MCF 10A (cell line): ENCODE measurements at regions not wholly inside any gene's neighbourhood (a gene's known extent, or its start where the extent isn't known, plus 50 kb on each side); places are given as distances from the start of the nearest gene placed in this dataset.
A peak's percentile ranks its signal among the peaks of the same experiment; 100 is the strongest.

ENCODE experiments used
- BruUV-seq: library from RNA; stranded (reverse); fragments of 400-500 nt; replicated peaks from 2 replicates; lab custom pipeline; 2021; lab: Mats Ljungman, UMichigan
- CTCF ChIA-PET: fragments of 300-600 bp; sonication (Branson Sonifier 250); formaldehyde crosslinking; extraction: SDS; loops from one replicate; lab custom pipeline; 2021; ENCODE audit warnings: antibody characterized with exemption, inconsistent platforms; lab: Yijun Ruan, JAX
- POLR2A ChIA-PET: fragments of 300-600, 350-650 bp; sonication (Branson Sonifier 250); formaldehyde crosslinking; extraction: SDS; loops from one replicate; lab custom pipeline; 2020; ENCODE audit warnings: antibody characterized with exemption, inconsistent platforms; lab: Yijun Ruan, JAX
- DNase-seq: peaks from one replicate; pipeline ENCODE4 v3.0.0-alpha.2; 2018; ENCODE audit not compliant: unreplicated experiment
- H3K27ac Mint-ChIP-seq: one replicate; pipeline ENCODE4 v1.8.0; 2022; ENCODE audit warnings: mild to moderate bottlenecking, low read depth, mixed read lengths; ENCODE audit not compliant: unreplicated experiment
- H3K27me3 Mint-ChIP-seq: one replicate; pipeline ENCODE4 v1.8.0; 2022; ENCODE audit warnings: mixed read lengths; ENCODE audit not compliant: insufficient read depth, unreplicated experiment
- H3K36me3 Mint-ChIP-seq: one replicate; pipeline ENCODE4 v1.8.0; 2022; ENCODE audit warnings: mild to moderate bottlenecking, moderate library complexity, mixed read lengths; ENCODE audit not compliant: insufficient read depth, unreplicated experiment
- H3K4me1 Mint-ChIP-seq: one replicate; pipeline ENCODE4 v1.8.0; 2022; ENCODE audit warnings: mixed read lengths; ENCODE audit not compliant: insufficient read depth, unreplicated experiment
- H3K4me3 Mint-ChIP-seq: one replicate; pipeline ENCODE4 v1.8.0; 2022; ENCODE audit warnings: mild to moderate bottlenecking, moderate library complexity, mixed read lengths; ENCODE audit not compliant: unreplicated experiment
- H3K9me3 Mint-ChIP-seq: one replicate; pipeline ENCODE4 v1.8.0; 2022; ENCODE audit warnings: mixed read lengths; ENCODE audit not compliant: unreplicated experiment
- intact Hi-C: fragments of 100-400 bp; cut with micrococcal nuclease; formaldehyde crosslinking; loops from 2 replicates; pipeline ENCODE4 v1.14.1; 2022
- TF ChIP-seq, protein P1 (sequence below): fragments of 200-600 bp; IDR thresholded peaks from one replicate; pipeline ENCODE4 v1.8.0; 2022; ENCODE audit warnings: antibody characterized with exemption, mild to moderate bottlenecking; ENCODE audit not compliant: unreplicated experiment

- TF ChIP-seq, protein P1, sequence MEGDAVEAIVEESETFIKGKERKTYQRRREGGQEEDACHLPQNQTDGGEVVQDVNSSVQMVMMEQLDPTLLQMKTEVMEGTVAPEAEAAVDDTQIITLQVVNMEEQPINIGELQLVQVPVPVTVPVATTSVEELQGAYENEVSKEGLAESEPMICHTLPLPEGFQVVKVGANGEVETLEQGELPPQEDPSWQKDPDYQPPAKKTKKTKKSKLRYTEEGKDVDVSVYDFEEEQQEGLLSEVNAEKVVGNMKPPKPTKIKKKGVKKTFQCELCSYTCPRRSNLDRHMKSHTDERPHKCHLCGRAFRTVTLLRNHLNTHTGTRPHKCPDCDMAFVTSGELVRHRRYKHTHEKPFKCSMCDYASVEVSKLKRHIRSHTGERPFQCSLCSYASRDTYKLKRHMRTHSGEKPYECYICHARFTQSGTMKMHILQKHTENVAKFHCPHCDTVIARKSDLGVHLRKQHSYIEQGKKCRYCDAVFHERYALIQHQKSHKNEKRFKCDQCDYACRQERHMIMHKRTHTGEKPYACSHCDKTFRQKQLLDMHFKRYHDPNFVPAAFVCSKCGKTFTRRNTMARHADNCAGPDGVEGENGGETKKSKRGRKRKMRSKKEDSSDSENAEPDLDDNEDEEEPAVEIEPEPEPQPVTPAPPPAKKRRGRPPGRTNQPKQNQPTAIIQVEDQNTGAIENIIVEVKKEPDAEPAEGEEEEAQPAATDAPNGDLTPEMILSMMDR = no peak
- Mint-ChIP-seq H3K4me1 (peaks cover 34% of the 10 kb centered on the region), H3K27ac (no peak overlapping the region), H3K27me3 (no peaks in the 10 kb centered on the region), H3K4me3 (no peak overlapping the region), H3K9me3 (no peaks in the 10 kb centered on the region), H3K36me3 (no peaks in the 10 kb centered on the region)
- POLR2A ChIA-PET = interaction anchor here (0.6 to 1.5 kb wide), 3 partner anchors 9 to 173 kb away, joined by 3 read pairs; no protein-coding TSS in a partner anchor
- intact Hi-C loops = no loop called here
- BruUV-seq = no TSS peak
- no peak for DNase-seq
- CTCF ChIA-PET = interaction anchor here (4.9 kb wide), 1 partner anchor 10 kb away, joined by 60 read pairs; no protein-coding TSS in a partner anchor
These were observed 279.1 kb upstream of the FMN2 start for GRCh38 chr1:239812580-239812979.

DNA sequence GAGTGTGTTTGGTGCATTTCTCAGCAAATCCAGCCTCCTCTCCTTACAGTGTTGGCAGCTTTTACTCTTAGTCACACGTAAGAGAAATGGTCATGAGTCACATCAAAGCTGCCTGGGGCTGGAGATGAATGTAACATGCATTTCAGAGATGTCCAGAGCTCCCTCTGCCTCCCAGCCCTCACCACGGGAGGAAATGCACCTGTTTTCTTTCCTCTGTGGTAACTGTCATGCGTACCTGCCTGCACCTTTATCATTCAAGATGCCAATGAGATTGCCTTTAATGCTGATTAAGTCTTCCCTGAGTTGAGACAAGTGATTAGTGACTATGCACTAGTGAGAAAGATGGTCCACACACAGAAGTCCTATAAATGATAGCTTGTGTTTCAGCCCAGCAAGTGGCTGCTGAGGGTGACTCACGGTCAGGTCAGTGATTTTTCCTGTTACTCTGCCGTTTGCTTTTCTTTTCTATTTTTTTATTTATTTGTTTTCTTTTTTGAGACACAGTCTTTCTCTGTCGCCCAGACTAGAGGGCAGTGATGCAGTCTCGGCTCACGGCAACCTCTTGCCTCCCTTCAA, 277.3 kb upstream of the FMN2 start:
- BruUV-seq = no TSS peak
- peaks cover 36% of the 10 kb centered on the region for H3K4me1 Mint-ChIP-seq
- TF ChIP-seq, protein P1 = peak; percentile 4
- peak; percentile 100 for DNase-seq
- POLR2A ChIA-PET = interaction anchor here (0.6 to 3.0 kb wide), 21 partner anchors 10 to 1752 kb away, joined by 3 to 24 read pairs (median 3); partner anchors contain the start of gene CHRM3
- H3K4me3 Mint-ChIP-seq = peak overlapping the region; percentile 38
- no peaks in the 10 kb centered on the region for H3K36me3 Mint-ChIP-seq
- H3K9me3 Mint-ChIP-seq = no peaks in the 10 kb centered on the region
- H3K27ac Mint-ChIP-seq = peak overlapping the region; percentile 8
- intact Hi-C loops = loop anchor here (1.0 kb wide), 1 partner anchor 84 kb away; no protein-coding TSS in a partner anchor
- CTCF ChIA-PET = interaction anchor here (0.5 to 6.3 kb wide), 21 partner anchors 10 to 1347 kb away, joined by 3 to 69 read pairs (median 4); no protein-coding TSS in a partner anchor
- H3K27me3 Mint-ChIP-seq = no peaks in the 10 kb centered on the region

DNA sequence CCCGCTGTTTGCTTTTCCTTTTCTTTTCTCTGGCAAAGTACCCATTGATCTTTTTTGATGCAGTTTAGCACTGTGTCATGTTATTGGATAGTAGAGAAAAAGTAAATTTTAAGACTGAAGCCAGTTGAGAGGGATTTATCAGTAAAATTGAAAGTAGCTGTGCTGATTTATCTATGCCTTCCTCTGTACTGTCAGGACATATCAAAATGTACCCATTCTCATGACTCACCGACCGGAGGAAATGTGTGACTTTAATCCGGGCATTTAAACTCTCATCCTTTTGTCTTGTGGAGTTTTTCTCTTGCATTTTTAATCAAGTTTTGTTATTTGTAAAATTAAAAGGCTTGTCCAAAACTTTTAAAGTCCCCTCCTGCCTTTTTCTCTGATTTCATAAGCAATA, 276.6 kb upstream of the FMN2 start:
- TF ChIP-seq, protein P1 = no peak
- H3K27me3 Mint-ChIP-seq = no peaks in the 10 kb centered on the region
- CTCF ChIA-PET = interaction anchor here (0.5 to 6.3 kb wide), 22 partner anchors 9 to 1348 kb away, joined by 3 to 69 read pairs (median 4); no protein-coding TSS in a partner anchor
- DNase-seq = no peak
- peak overlapping the region; percentile 8 for H3K27ac Mint-ChIP-seq
- H3K4me3 Mint-ChIP-seq = peak overlapping the region; percentile 38
- intact Hi-C loops = loop anchor here (5.0 kb wide), 1 partner anchor 853 kb away; no protein-coding TSS in a partner anchor
- H3K4me1 Mint-ChIP-seq = peaks cover 36% of the 10 kb centered on the region
- H3K9me3 Mint-ChIP-seq = no peaks in the 10 kb centered on the region
- H3K36me3 Mint-ChIP-seq = no peaks in the 10 kb centered on the region
- POLR2A ChIA-PET = interaction anchor here (0.7 to 3.0 kb wide), 14 partner anchors 10 to 521 kb away, joined by 3 to 24 read pairs (median 6); no protein-coding TSS in a partner anchor
- BruUV-seq = no TSS peak

DNA sequence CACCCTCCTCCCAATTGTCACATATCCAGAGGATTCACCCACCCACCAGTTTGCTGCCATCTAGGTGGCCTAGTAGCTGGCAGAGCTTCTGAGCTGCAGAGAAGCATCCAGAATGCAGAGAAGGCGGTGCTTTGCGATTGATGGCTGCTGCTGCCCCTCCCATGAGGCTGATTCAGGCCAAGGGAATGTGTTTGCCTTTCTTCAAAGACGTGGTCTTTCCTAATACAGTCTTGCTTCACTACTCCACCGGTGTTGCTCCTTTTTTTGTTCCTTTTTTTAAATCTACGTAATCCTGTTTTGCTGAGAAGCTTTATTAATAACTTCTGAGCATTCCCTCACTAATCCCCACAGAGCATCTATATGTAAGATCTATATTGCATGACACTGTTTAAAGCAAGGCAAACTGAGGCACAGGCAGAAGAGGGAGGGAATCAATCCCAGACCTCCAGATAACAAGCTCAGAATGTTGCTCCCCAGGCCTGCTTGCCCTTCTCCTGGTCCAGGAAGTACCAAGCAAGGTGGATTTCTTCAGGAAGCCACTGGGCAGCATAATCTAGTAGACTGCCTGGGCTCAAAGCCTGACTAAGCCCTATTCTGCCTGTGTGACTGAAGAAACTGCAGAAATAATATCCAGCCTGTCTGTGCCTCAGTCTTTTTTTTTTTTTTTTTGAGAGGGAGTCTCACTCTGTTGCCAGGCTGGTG, 275.5 kb upstream of the FMN2 start:
- Mint-ChIP-seq H3K4me3 (peak overlapping the region; percentile 51), H3K36me3 (no peaks in the 10 kb centered on the region), H3K27ac (peak overlapping the region; percentile 61), H3K4me1 (peaks cover 36% of the 10 kb centered on the region), H3K27me3 (no peaks in the 10 kb centered on the region), H3K9me3 (no peaks in the 10 kb centered on the region)
- TF ChIP-seq, protein P1 = no peak
- intact Hi-C loops = loop anchor here (1.0 to 5.0 kb wide), 3 partner anchors 77 to 854 kb away; no protein-coding TSS in a partner anchor
- POLR2A ChIA-PET = interaction anchor here (0.6 to 3.0 kb wide), 24 partner anchors 11 to 1574 kb away, joined by 3 to 24 read pairs (median 4); no protein-coding TSS in a partner anchor
- CTCF ChIA-PET = interaction anchor here (0.5 to 6.3 kb wide), 32 partner anchors 13 to 1899 kb away, joined by 3 to 69 read pairs (median 4); no protein-coding TSS in a partner anchor
- BruUV-seq = no TSS peak
- DNase-seq = peak; percentile 99
